Right lobe of liver (tissue), 6 donors: ENCODE measurements at regions not wholly inside any gene's neighbourhood (a gene's known extent, or its start where the extent isn't known, plus 50 kb on each side); places are given as distances from the start of the nearest gene placed in this dataset.

Source experiments
- ATAC-seq, 4 donors: fragments of 200-7000 bp; cut with Tn5 transposase; one replicate each; pipeline ENCODE4 v1.9.1; 2020; ENCODE audit warnings: mild to moderate bottlenecking in 4 of 4, moderate library complexity in 4 of 4
- DNase-seq, 3 donors: peaks; one replicate each; pipeline ENCODE4 v3.0.0-alpha.2; 2020
- H3K27ac ChIP-seq, 3 donors: fragments of 200-600 bp; one replicate each; pipeline ENCODE4 v1.8.0; 2022
- H3K27me3 ChIP-seq, 2 donors: fragments of 200-600 bp; one replicate each; pipeline ENCODE4 v1.8.0; 2022
- H3K36me3 ChIP-seq, 4 donors: fragments of 200-600 bp; sonication (generic) in 1 of 4; one replicate each; pipeline versions ENCODE4 v1.5.1 to v1.8.0; 2017 to 2022; ENCODE audit warnings: control low read depth in 1 of 4
- H3K4me1 ChIP-seq, 4 donors: fragments of 200-600 bp; sonication (generic) in 1 of 4; one replicate each; pipeline versions ENCODE4 v1.5.1 to v1.8.0; 2017 to 2022; ENCODE audit warnings: control low read depth in 1 of 4
- H3K4me3 ChIP-seq, 3 donors: fragments of 200-600 bp; one replicate each; pipeline ENCODE4 v1.8.0; 2022
- H3K9me3 ChIP-seq, 4 donors: fragments of 200-600 bp; sonication (generic) in 1 of 4; one replicate each; pipeline versions ENCODE4 v1.5.1 to v1.8.0; 2017 to 2022; ENCODE audit warnings: control low read depth in 1 of 4
- CTCF ChIP-seq, 4 donors: fragments of 200-600 bp in 3 of 4; fragments of 450-650 bp in 1 of 4; IDR thresholded peaks; one replicate each; pipeline versions ENCODE4 v1.5.1 to v1.8.0; 2016 to 2022; ENCODE audit warnings: antibody characterized with exemption in 4 of 4, mild to moderate bottlenecking in 2 of 4
- POLR2A ChIP-seq: fragments of 450-650 bp; IDR thresholded peaks from one replicate; pipeline ENCODE4 v1.6.1; 2017; ENCODE audit warnings: antibody characterized with exemption, mild to moderate bottlenecking
- WGBS: methylation state at CpG from one replicate; pipeline ENCODE4 v1.1.6; 2018; ENCODE audit warnings: low coverage, low lambda C conversion rate; ENCODE audit not compliant: insufficient coverage; ENCODE audit errors: missing lambda C conversion rate; 5-methylcytosine and 5-hydroxymethylcytosine counted together
- intact Hi-C, 2 donors: fragments of 100-400 bp; cut with DNase I; formaldehyde crosslinking; loops; one replicate each; pipeline versions ENCODE4 v1.11.2 to v1.14.1; 2022
- donor health status: DM: no; HTN: yes; CAD: no.
- donor health status: DM: no; HTN: no; CAD: no.
- donor health status: DM: no; HTN: no; CAD: no.
- donor health status: DM: no; HTN: yes; CAD: no.
- donor health status: DM: no; HTN: yes; CAD: no.

DNA sequence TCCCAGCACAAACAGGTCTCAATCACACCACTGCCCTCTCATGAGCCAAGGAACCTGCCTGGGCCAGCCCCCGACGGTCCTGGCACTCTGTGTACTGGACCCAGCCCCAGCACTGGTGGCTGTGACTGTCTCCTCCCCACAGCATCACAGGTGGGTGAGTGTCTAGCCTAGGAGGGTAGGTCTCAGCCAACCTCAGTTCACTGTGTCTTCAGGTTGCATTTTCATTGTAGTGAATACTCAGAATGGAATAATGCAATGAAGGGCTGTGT, 163.4 kb upstream of the NSMCE3 start:
- no peak for ATAC-seq
- intact Hi-C loops, result no loop called here
- WGBS, result no CpG with 5 or more reads among the region's 2 CpGs
- no peaks in the 10 kb centered on the region for H3K36me3 ChIP-seq
- H3K27ac ChIP-seq, result no peak overlapping the region
- DNase-seq, result no peak
- no peak for TF ChIP-seq POLR2A
- no peak for TF ChIP-seq CTCF (IDR thresholded peaks at IDR 0.05)
- no peaks in the 10 kb centered on the region for H3K9me3 ChIP-seq
- H3K4me1 ChIP-seq, result no peaks in the 10 kb centered on the region
- H3K27me3 ChIP-seq, result peaks cover 0 to 15% of the 10 kb centered on the region in 2 donors
- H3K4me3 ChIP-seq, result no peak overlapping the region

DNA sequence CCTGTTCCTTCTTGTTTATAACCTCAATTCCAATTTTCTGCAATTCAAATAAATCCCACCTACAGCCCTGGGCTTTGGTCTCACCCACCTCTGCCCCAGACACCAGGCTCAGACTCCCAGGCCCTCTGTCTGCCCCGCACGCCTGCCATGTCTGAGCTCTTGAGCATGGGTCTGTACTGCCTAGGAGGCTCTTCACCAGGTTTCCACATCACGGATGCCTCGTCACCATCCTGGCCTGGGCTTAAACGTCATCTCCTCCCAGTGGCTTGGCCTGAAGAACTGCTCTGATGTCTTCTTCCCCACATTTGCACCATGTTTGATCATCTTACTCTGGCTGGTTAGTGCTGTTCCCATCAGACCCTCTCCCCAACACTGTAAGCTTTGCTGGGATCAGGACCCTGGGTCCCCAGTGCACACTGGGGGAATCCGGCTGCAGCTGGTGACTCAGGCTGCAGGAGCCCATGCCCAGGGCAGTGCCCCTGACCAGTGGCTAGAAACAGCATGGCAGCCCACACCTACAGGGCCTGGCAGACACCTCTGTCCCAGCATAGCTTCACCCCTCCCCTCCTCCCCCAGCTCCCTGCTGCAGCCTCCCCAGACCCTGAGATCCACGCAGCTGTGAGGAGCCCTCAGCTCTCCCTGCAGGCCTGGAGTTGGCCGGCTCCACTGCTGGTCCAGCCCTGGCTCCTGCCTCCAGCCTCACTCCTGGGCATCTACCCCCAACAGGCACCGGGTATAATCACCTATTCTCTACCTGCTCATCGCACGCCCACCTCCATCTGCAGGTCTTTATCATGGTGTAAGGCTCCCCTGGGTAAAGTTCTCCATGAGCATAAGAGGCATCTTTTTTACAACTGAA, 162.8 kb upstream of the NSMCE3 start:
- 83% methylated on average over 8 of the region's 11 CpGs for WGBS
- Histone ChIP-seq H3K9me3 (no peaks in the 10 kb centered on the region), H3K27ac (no peak overlapping the region), H3K27me3 (peaks cover 0 to 15% of the 10 kb centered on the region in 2 donors), H3K4me3 (no peak overlapping the region), H3K36me3 (no peaks in the 10 kb centered on the region), H3K4me1 (no peaks in the 10 kb centered on the region)
- ATAC-seq, result peak in 1 of 4 donors; percentile 23
- DNase-seq, result no peak
- intact Hi-C loops, result no loop called here
- TF ChIP-seq CTCF (IDR thresholded peaks at IDR 0.05) (no peak), POLR2A (no peak)

DNA sequence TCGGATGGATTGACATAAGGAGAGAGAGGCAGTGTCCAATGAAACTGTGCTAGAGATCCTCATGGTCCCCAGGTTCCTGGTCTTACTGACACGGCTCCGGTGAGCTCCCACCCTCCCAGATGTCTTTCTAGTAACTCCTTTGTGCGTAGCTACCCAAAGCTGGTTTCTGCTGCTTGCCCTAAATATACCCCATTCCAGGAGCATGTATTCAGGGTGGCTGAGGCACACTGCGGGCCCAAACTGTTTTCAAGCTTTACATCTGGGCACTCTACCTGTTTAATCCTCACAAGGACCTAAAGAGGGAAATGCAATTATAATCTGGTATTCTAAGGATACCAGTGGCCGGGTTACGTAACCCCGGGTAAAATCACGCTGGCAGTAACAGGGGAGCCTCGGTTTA, 161.2 kb upstream of the NSMCE3 start:
- no peak for DNase-seq
- intact Hi-C loops, result no loop called here
- H3K4me3 ChIP-seq, result no peak overlapping the region
- H3K36me3 ChIP-seq, result no peaks in the 10 kb centered on the region
- H3K27ac ChIP-seq, result no peak overlapping the region
- WGBS, result 71% methylated on average over 5 of the region's 10 CpGs
- TF ChIP-seq CTCF (IDR thresholded peaks at IDR 0.05), result no peak
- no peak for TF ChIP-seq POLR2A
- no peaks in the 10 kb centered on the region for H3K9me3 ChIP-seq
- H3K4me1 ChIP-seq, result no peaks in the 10 kb centered on the region
- H3K27me3 ChIP-seq, result peaks cover 0 to 14% of the 10 kb centered on the region in 2 donors
- no peak for ATAC-seq

DNA sequence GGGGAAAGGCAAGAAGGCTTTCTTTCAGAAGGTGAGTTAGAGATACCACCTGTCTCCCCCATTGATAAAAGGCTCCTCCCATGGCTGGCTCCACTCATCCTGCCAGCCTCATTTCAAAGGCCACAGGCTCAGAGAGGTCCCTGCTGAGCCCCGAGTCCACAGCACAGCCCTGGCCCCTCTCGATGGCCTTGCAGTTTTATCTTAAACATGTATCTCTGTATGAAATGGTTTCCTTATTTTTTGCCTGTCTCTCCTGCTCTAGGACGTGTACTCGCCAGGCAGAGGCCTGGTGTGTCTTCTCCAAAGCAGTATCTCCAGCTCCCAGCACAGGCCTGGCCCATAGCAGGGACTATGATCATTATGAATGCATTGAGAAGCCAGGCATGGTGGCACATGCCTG, 160.5 kb upstream of the NSMCE3 start:
- intact Hi-C loops, result no loop called here
- H3K27me3 ChIP-seq, result peaks cover 0 to 7% of the 10 kb centered on the region in 2 donors
- H3K36me3 ChIP-seq, result no peaks in the 10 kb centered on the region
- no peak overlapping the region for H3K4me3 ChIP-seq
- no peaks in the 10 kb centered on the region for H3K9me3 ChIP-seq
- DNase-seq (no peak), ATAC-seq (no peak)
- H3K4me1 ChIP-seq, result no peaks in the 10 kb centered on the region
- H3K27ac ChIP-seq, result no peak overlapping the region
- TF ChIP-seq POLR2A, result no peak
- TF ChIP-seq CTCF (IDR thresholded peaks at IDR 0.05), result no peak
- WGBS, result 100% methylated on average over 3 of the region's 4 CpGs
